ENCODE measurements at regions not wholly inside any gene's neighbourhood (a gene's known extent, or its start where the extent isn't known, plus 50 kb on each side); places are given as distances from the start of the nearest gene placed in this dataset.

- Mint-ChIP-seq H3K36me3 (ENCODE audit: insufficient read depth, unreplicated experiment) (no peaks in the 10 kb centered on the region), H3K27ac (ENCODE audit: unreplicated experiment) (no peak overlapping the region), H3K27me3 (ENCODE audit: unreplicated experiment) (peaks cover 28% of the 10 kb centered on the region), H3K9me3 (ENCODE audit: low read depth, unreplicated experiment) (no peaks in the 10 kb centered on the region), H3K4me1 (ENCODE audit: low read depth, unreplicated experiment) (no peaks in the 10 kb centered on the region), H3K4me3 (ENCODE audit: low read depth, unreplicated experiment) (no peak overlapping the region)
- BruUV-seq (replicated peaks): no TSS peak
- intact Hi-C loops (cut with micrococcal nuclease; ENCODE audit: unreplicated experiment): loop anchor here (2.0 to 5.0 kb wide), 2 partner anchors 52 to 111 kb away; no protein-coding TSS in a partner anchor
- CTCF ChIA-PET: no interaction called here
- no peak for TF ChIP-seq CTCF (IDR thresholded peaks at IDR 0.05; ENCODE audit: unreplicated experiment)
- no peak for DNase-seq
Measured at GRCh38 chr10:50936335-50936734, 50.9 kb upstream of the A1CF start.

GRCh38 chr10:50937230-50937907, 51.9 kb upstream of the A1CF start:
- Mint-ChIP-seq H3K36me3 (ENCODE audit: insufficient read depth, unreplicated experiment) (no peaks in the 10 kb centered on the region), H3K27me3 (ENCODE audit: unreplicated experiment) (peaks cover 38% of the 10 kb centered on the region), H3K4me1 (ENCODE audit: low read depth, unreplicated experiment) (no peaks in the 10 kb centered on the region), H3K9me3 (ENCODE audit: low read depth, unreplicated experiment) (no peaks in the 10 kb centered on the region), H3K27ac (ENCODE audit: unreplicated experiment) (no peak overlapping the region), H3K4me3 (ENCODE audit: low read depth, unreplicated experiment) (no peak overlapping the region)
- CTCF ChIA-PET: no interaction called here
- BruUV-seq (replicated peaks): no TSS peak
- peak; percentile 13 for DNase-seq
- TF ChIP-seq CTCF (IDR thresholded peaks at IDR 0.05; ENCODE audit: unreplicated experiment): peak; percentile 24
- intact Hi-C loops (cut with micrococcal nuclease; ENCODE audit: unreplicated experiment): loop anchor here (2.0 to 5.0 kb wide), 2 partner anchors 51 to 110 kb away; no protein-coding TSS in a partner anchor

- no peaks in the 10 kb centered on the region for H3K36me3 Mint-ChIP-seq (ENCODE audit: insufficient read depth, unreplicated experiment)
- no peak overlapping the region for H3K4me3 Mint-ChIP-seq (ENCODE audit: low read depth, unreplicated experiment)
- DNase-seq: no peak
- CTCF ChIA-PET: interaction anchor here (0.6 kb wide), 1 partner anchor 18 kb away, joined by 4 read pairs; no protein-coding TSS in a partner anchor
- no TSS peak for BruUV-seq (replicated peaks)
- peaks cover 36% of the 10 kb centered on the region for H3K27me3 Mint-ChIP-seq (ENCODE audit: unreplicated experiment)
- TF ChIP-seq CTCF (IDR thresholded peaks at IDR 0.05; ENCODE audit: unreplicated experiment): no peak
- intact Hi-C loops (cut with micrococcal nuclease; ENCODE audit: unreplicated experiment): no loop called here
- H3K27ac Mint-ChIP-seq (ENCODE audit: unreplicated experiment): no peak overlapping the region
- no peaks in the 10 kb centered on the region for H3K9me3 Mint-ChIP-seq (ENCODE audit: low read depth, unreplicated experiment)
- H3K4me1 Mint-ChIP-seq (ENCODE audit: low read depth, unreplicated experiment): no peaks in the 10 kb centered on the region
Measured at GRCh38 chr10:50941629-50942028, 56.2 kb upstream of the A1CF start.

GRCh38 chr10:50946991-50947781, 61.8 kb upstream of the A1CF start:
- CTCF ChIA-PET: no interaction called here
- intact Hi-C loops (cut with micrococcal nuclease; ENCODE audit: unreplicated experiment): no loop called here
- Mint-ChIP-seq H3K27me3 (ENCODE audit: unreplicated experiment) (peaks cover 14% of the 10 kb centered on the region), H3K4me1 (ENCODE audit: low read depth, unreplicated experiment) (no peaks in the 10 kb centered on the region), H3K4me3 (ENCODE audit: low read depth, unreplicated experiment) (no peak overlapping the region), H3K36me3 (ENCODE audit: insufficient read depth, unreplicated experiment) (no peaks in the 10 kb centered on the region), H3K9me3 (ENCODE audit: low read depth, unreplicated experiment) (no peaks in the 10 kb centered on the region), H3K27ac (ENCODE audit: unreplicated experiment) (no peak overlapping the region)
- BruUV-seq (replicated peaks): no TSS peak
- TF ChIP-seq CTCF (IDR thresholded peaks at IDR 0.05; ENCODE audit: unreplicated experiment): no peak
- DNase-seq: no peak
